ENCODE measurements at regions not wholly inside any gene's neighbourhood (a gene's known extent, or its start where the extent isn't known, plus 50 kb on each side); places are given as distances from the start of the nearest gene placed in this dataset.
"Not testable (repeated sequence)": the region's sequence is repeated elsewhere in the genome, so short reads cannot be mapped to it uniquely, and the experiment has no call there.

GRCh38 chr3:34066999-34067398, 268.6 kb downstream of the PDCD6IP start:
- DNase-seq = no peak

GRCh38 chr3:34067536-34068051, 269.2 kb downstream of the PDCD6IP start:
- DNase-seq = no peak

- no peak for DNase-seq
These were observed 270.1 kb downstream of the PDCD6IP start for GRCh38 chr3:34068505-34068904.

GRCh38 chr3:34070831-34071585, 272.6 kb downstream of the PDCD6IP start:
- DNase-seq = no peak

GRCh38 chr3:34072297-34072696, 273.9 kb downstream of the PDCD6IP start:
- no peak for DNase-seq

GRCh38 chr3:34073111-34073510, 274.7 kb downstream of the PDCD6IP start:
- DNase-seq = no peak

GRCh38 chr3:34073961-34074360, 275.5 kb downstream of the PDCD6IP start:
- DNase-seq = no peak

GRCh38 chr3:34075975-34076374, 277.5 kb downstream of the PDCD6IP start:
- DNase-seq = no peak

GRCh38 chr3:34077417-34078195, 279.2 kb downstream of the PDCD6IP start:
- no peak for DNase-seq

GRCh38 chr3:34078418-34078817, 280.0 kb downstream of the PDCD6IP start:
- DNase-seq = no peak

- DNase-seq = not testable (repeated sequence)
These were observed 281.4 kb downstream of the PDCD6IP start for GRCh38 chr3:34079849-34080248.

GRCh38 chr3:34090379-34090778, 291.9 kb downstream of the PDCD6IP start:
- not testable (repeated sequence) for DNase-seq

- no peak for DNase-seq
These were observed 292.4 kb downstream of the PDCD6IP start for GRCh38 chr3:34090876-34091275.

GRCh38 chr3:34094280-34094679, 295.9 kb downstream of the PDCD6IP start:
- not testable (repeated sequence) for DNase-seq

- DNase-seq = no peak
These were observed 303.9 kb downstream of the PDCD6IP start for GRCh38 chr3:34102288-34102687.

- DNase-seq = no peak
These were observed 307.9 kb downstream of the PDCD6IP start for GRCh38 chr3:34106379-34106778.

GRCh38 chr3:34106879-34107278, 308.4 kb downstream of the PDCD6IP start:
- DNase-seq = no peak

- peak in 1 of 2 donors; percentile 23 for DNase-seq
These were observed 309.2 kb downstream of the PDCD6IP start for GRCh38 chr3:34107669-34108068.

- DNase-seq = peak in 1 of 2 donors; percentile 70
These were observed 310.6 kb downstream of the PDCD6IP start for GRCh38 chr3:34109021-34109420.

GRCh38 chr3:34109846-34110245, 311.4 kb downstream of the PDCD6IP start:
- no peak for DNase-seq

GRCh38 chr3:34111361-34111760, 312.9 kb downstream of the PDCD6IP start:
- no peak for DNase-seq

GRCh38 chr3:34112261-34112660, 313.8 kb downstream of the PDCD6IP start:
- not testable (repeated sequence) for DNase-seq

GRCh38 chr3:34131091-34131490, 332.7 kb downstream of the PDCD6IP start:
- no peak for DNase-seq
